Suprapubic skin (tissue), 4 donors: ENCODE measurements at regions not wholly inside any gene's neighbourhood (a gene's known extent, or its start where the extent isn't known, plus 50 kb on each side); places are given as distances from the start of the nearest gene placed in this dataset.

Experiments
- DNase-seq, 2 donors: peaks; one replicate each; pipeline ENCODE4 v3.0.0-alpha.2; 2019; ENCODE audit warnings: low spot score in 2 of 2
- H3K27ac ChIP-seq: fragments of 200-600 bp; sonication (generic); one replicate; pipeline ENCODE4 v1.5.1; 2019
- H3K27me3 ChIP-seq: fragments of 200-600 bp; sonication (generic); one replicate; pipeline ENCODE4 v1.5.1; 2019
- H3K36me3 ChIP-seq: fragments of 200-600 bp; sonication (generic); one replicate; pipeline ENCODE4 v1.5.1; 2019
- H3K4me1 ChIP-seq: fragments of 200-600 bp; sonication (generic); one replicate; pipeline ENCODE4 v1.5.1; 2019
- H3K4me3 ChIP-seq: fragments of 200-600 bp; sonication (generic); one replicate; pipeline ENCODE4 v1.5.1; 2019; ENCODE audit warnings: mild to moderate bottlenecking
- H3K9me3 ChIP-seq: fragments of 200-600 bp; sonication (generic); one replicate; pipeline ENCODE4 v1.5.1; 2019
- EP300 ChIP-seq: sonication (generic); formaldehyde crosslinking; IDR thresholded peaks from one replicate; pipeline ENCODE4 v1.6.1; 2017; ENCODE audit warnings: antibody characterized with exemption
- POLR2A ChIP-seq, 2 donors: fragments of 450-650 bp; IDR thresholded peaks; one replicate each; pipeline ENCODE4 v1.6.1; 2017; ENCODE audit warnings: antibody characterized with exemption in 2 of 2, mild to moderate bottlenecking in 2 of 2, moderate library complexity in 2 of 2
- POLR2AphosphoS5 ChIP-seq, 3 donors: sonication (generic); formaldehyde crosslinking; IDR thresholded peaks; one replicate each; pipeline ENCODE4 v1.6.1; 2017; ENCODE audit warnings: antibody characterized with exemption in 3 of 3
- WGBS: methylation state at CpG from one replicate; pipeline ENCODE4 v1.1.5; 2018; 5-methylcytosine and 5-hydroxymethylcytosine counted together
- TF ChIP-seq, protein P1 (sequence below), 2 donors: fragments of 200-600 bp in 1 of 2; fragments of 450-650 bp in 1 of 2; sonication (generic) in 1 of 2; IDR thresholded peaks; one replicate each; pipeline ENCODE4 v1.5.1; 2016 to 2019; ENCODE audit warnings: antibody characterized with exemption in 2 of 2, mild to moderate bottlenecking in 1 of 2, moderate library complexity in 1 of 2

- DNase-seq = no peak
- TF ChIP-seq, protein P1, sequence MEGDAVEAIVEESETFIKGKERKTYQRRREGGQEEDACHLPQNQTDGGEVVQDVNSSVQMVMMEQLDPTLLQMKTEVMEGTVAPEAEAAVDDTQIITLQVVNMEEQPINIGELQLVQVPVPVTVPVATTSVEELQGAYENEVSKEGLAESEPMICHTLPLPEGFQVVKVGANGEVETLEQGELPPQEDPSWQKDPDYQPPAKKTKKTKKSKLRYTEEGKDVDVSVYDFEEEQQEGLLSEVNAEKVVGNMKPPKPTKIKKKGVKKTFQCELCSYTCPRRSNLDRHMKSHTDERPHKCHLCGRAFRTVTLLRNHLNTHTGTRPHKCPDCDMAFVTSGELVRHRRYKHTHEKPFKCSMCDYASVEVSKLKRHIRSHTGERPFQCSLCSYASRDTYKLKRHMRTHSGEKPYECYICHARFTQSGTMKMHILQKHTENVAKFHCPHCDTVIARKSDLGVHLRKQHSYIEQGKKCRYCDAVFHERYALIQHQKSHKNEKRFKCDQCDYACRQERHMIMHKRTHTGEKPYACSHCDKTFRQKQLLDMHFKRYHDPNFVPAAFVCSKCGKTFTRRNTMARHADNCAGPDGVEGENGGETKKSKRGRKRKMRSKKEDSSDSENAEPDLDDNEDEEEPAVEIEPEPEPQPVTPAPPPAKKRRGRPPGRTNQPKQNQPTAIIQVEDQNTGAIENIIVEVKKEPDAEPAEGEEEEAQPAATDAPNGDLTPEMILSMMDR (IDR thresholded peaks at IDR 0.05) = no peak
- no peak for TF ChIP-seq POLR2AphosphoS5 (IDR thresholded peaks at IDR 0.05)
- H3K27me3 ChIP-seq = no peaks in the 10 kb centered on the region
- WGBS = 66% methylated on average over 2 of the region's 2 CpGs
- no peak overlapping the region for H3K4me3 ChIP-seq
- no peak overlapping the region for H3K27ac ChIP-seq
- H3K36me3 ChIP-seq = no peaks in the 10 kb centered on the region
- H3K4me1 ChIP-seq = peaks cover 12% of the 10 kb centered on the region
- H3K9me3 ChIP-seq = no peaks in the 10 kb centered on the region
These were observed 91.7 kb upstream of the LPP start for GRCh38 chr3:188062216-188062615.

GRCh38 chr3:188064831-188065493 is 89.0 kb upstream of the LPP start:
- H3K27me3 ChIP-seq = no peaks in the 10 kb centered on the region
- TF ChIP-seq, protein P1 (IDR thresholded peaks at IDR 0.05) = no peak
- no peak for TF ChIP-seq POLR2AphosphoS5 (IDR thresholded peaks at IDR 0.05)
- no peak for TF ChIP-seq EP300
- TF ChIP-seq POLR2A (IDR thresholded peaks at IDR 0.05) = no peak
- H3K4me1 ChIP-seq = peaks cover 12% of the 10 kb centered on the region
- H3K4me3 ChIP-seq = no peak overlapping the region
- WGBS = 87% methylated on average over 4 of the region's 4 CpGs
- H3K9me3 ChIP-seq = no peaks in the 10 kb centered on the region
- H3K27ac ChIP-seq = no peak overlapping the region
- DNase-seq = no peak
- H3K36me3 ChIP-seq = no peaks in the 10 kb centered on the region

GRCh38 chr3:188066141-188066540 is 87.8 kb upstream of the LPP start:
- WGBS = 83% methylated on average over 5 of the region's 5 CpGs

DNA sequence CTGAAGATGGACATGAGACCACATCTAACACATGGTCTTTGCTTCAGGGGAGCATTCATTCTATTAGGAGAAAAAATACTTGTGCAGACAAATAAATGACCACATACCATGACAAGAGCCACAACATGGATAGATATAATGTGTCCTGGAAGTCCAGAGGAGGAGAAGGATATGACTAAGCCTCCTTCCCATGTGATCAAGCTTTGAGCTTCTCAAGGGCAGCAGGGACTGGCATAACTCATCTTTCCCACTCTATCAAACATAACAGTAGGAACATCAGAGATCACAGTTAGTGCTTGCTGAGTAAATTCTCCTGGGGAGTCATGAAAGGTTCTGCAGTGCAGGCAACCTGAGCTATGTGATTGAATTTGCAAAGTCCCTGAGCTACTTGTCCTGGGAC is 86.0 kb upstream of the LPP start:
- no peak for DNase-seq
- no peak for TF ChIP-seq POLR2A (IDR thresholded peaks at IDR 0.05)
- no peak for TF ChIP-seq POLR2AphosphoS5 (IDR thresholded peaks at IDR 0.05)
- TF ChIP-seq, protein P1 (IDR thresholded peaks at IDR 0.05) = no peak
- TF ChIP-seq EP300 = no peak
- H3K4me1 ChIP-seq = no peaks in the 10 kb centered on the region
- H3K27me3 ChIP-seq = no peaks in the 10 kb centered on the region
- no peak overlapping the region for H3K27ac ChIP-seq
- H3K4me3 ChIP-seq = no peak overlapping the region
- H3K36me3 ChIP-seq = no peaks in the 10 kb centered on the region
- H3K9me3 ChIP-seq = no peaks in the 10 kb centered on the region

More at GRCh38 chr3:188066141-188066540, 87.8 kb upstream of the LPP start:
- Histone ChIP-seq H3K9me3 (no peaks in the 10 kb centered on the region), H3K4me3 (no peak overlapping the region), H3K4me1 (peaks cover 5% of the 10 kb centered on the region), H3K27me3 (no peaks in the 10 kb centered on the region), H3K36me3 (no peaks in the 10 kb centered on the region), H3K27ac (no peak overlapping the region)
- TF ChIP-seq, protein P1 (IDR thresholded peaks at IDR 0.05) = no peak
- DNase-seq = no peak

DNA sequence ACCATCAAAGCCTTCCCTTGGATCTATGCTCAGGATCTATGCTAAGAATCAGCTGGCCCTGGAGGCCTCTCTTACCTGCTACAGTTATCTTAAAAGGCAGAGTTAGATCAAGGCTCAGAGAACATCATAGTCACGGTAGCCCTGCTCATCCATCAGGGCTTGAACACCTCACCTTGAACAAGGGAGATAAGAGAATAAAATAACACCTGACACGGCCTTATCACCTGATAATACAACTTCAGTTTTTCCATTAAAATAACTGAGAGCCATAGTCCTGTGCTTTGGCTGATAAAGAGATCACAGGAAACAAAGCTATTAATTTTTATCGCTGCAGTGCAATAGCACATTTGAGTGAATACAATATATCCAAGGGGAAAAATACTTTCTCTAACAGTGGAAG is 85.6 kb upstream of the LPP start:
- H3K27ac ChIP-seq = no peak overlapping the region
- TF ChIP-seq, protein P1 (IDR thresholded peaks at IDR 0.05) = no peak
- no peak for TF ChIP-seq POLR2A (IDR thresholded peaks at IDR 0.05)
- TF ChIP-seq EP300 = no peak
- TF ChIP-seq POLR2AphosphoS5 (IDR thresholded peaks at IDR 0.05) = no peak
- H3K36me3 ChIP-seq = no peaks in the 10 kb centered on the region

More for the DNA sequence above, 85.6 kb upstream of the LPP start:
- H3K9me3 ChIP-seq = no peaks in the 10 kb centered on the region
- 96% methylated on average over 3 of the region's 3 CpGs for WGBS
- no peak for DNase-seq
- H3K4me3 ChIP-seq = no peak overlapping the region
- H3K4me1 ChIP-seq = no peaks in the 10 kb centered on the region
- H3K27me3 ChIP-seq = no peaks in the 10 kb centered on the region
